Muscle layer of duodenum (tissue), 2 donors: ENCODE measurements at regions not wholly inside any gene's neighbourhood (a gene's known extent, or its start where the extent isn't known, plus 50 kb on each side); places are given as distances from the start of the nearest gene placed in this dataset.
"Not testable (repeated sequence)": the region's sequence is repeated elsewhere in the genome, so short reads cannot be mapped to it uniquely, and the experiment has no call there.

ENCODE experiments used
- H3K27ac ChIP-seq: one replicate; pipeline ENCODE4 v1.7.0; 2013; ENCODE audit warnings: mild to moderate bottlenecking, low read length
- H3K27me3 ChIP-seq: one replicate; pipeline ENCODE4 v1.7.0; 2013; ENCODE audit warnings: low read depth, mild to moderate bottlenecking, control low read depth, low read length
- H3K36me3 ChIP-seq, 2 donors: one replicate each; pipeline ENCODE4 v1.7.0; 2013; ENCODE audit warnings: low read length in 2 of 2, control low read depth in 1 of 2, mild to moderate bottlenecking in 1 of 2; ENCODE audit not compliant: insufficient read depth in 2 of 2, control insufficient read depth in 1 of 2
- H3K4me1 ChIP-seq, 2 donors: one replicate each; pipeline ENCODE4 v1.7.0; 2013; ENCODE audit warnings: low read length in 2 of 2, mild to moderate bottlenecking in 2 of 2, control low read depth in 1 of 2, moderate library complexity in 1 of 2; ENCODE audit not compliant: insufficient read depth in 2 of 2, control insufficient read depth in 1 of 2
- H3K4me3 ChIP-seq, 2 donors: one replicate each; pipeline ENCODE4 v1.7.0; 2013; ENCODE audit warnings: low read length in 2 of 2, low read depth in 1 of 2, mild to moderate bottlenecking in 1 of 2
- H3K9me3 ChIP-seq, 2 donors: one replicate each; pipeline ENCODE4 v1.7.0; 2013; ENCODE audit warnings: low read length in 2 of 2, control low read depth in 1 of 2, mild to moderate bottlenecking in 1 of 2; ENCODE audit not compliant: control insufficient read depth in 1 of 2
- donor health status: healthy.

- no peaks in the 10 kb centered on the region for H3K4me1 ChIP-seq
These were observed 163.7 kb upstream of the NLRP1 start for GRCh38 chr17:5747964-5748363.

GRCh38 chr17:5753421-5753820 is 169.1 kb upstream of the NLRP1 start:
- Histone ChIP-seq H3K36me3 (no peaks in the 10 kb centered on the region), H3K4me1 (no peaks in the 10 kb centered on the region), H3K27me3 (no peaks in the 10 kb centered on the region), H3K27ac (no peak overlapping the region), H3K4me3 (no peak overlapping the region), H3K9me3 (no peaks in the 10 kb centered on the region)

More at GRCh38 chr17:5747964-5748363, 163.7 kb upstream of the NLRP1 start:
- H3K36me3 ChIP-seq: no peaks in the 10 kb centered on the region
- H3K9me3 ChIP-seq: no peaks in the 10 kb centered on the region
- H3K27ac ChIP-seq: no peak overlapping the region
- peaks cover 3% of the 10 kb centered on the region for H3K27me3 ChIP-seq
- no peak overlapping the region for H3K4me3 ChIP-seq

- Histone ChIP-seq H3K4me1 (no peaks in the 10 kb centered on the region), H3K9me3 (no peaks in the 10 kb centered on the region), H3K36me3 (no peaks in the 10 kb centered on the region), H3K27me3 (no peaks in the 10 kb centered on the region), H3K27ac (no peak overlapping the region), H3K4me3 (no peak overlapping the region)
These were observed 173.1 kb upstream of the NLRP1 start for GRCh38 chr17:5757314-5757907.

GRCh38 chr17:5758651-5759050 is 174.3 kb upstream of the NLRP1 start:
- no peaks in the 10 kb centered on the region for H3K9me3 ChIP-seq
- H3K27me3 ChIP-seq: no peaks in the 10 kb centered on the region
- H3K27ac ChIP-seq: no peak overlapping the region
- no peak overlapping the region for H3K4me3 ChIP-seq
- no peaks in the 10 kb centered on the region for H3K36me3 ChIP-seq
- H3K4me1 ChIP-seq: no peaks in the 10 kb centered on the region

- Histone ChIP-seq H3K27me3 (no peaks in the 10 kb centered on the region), H3K4me3 (no peak overlapping the region), H3K9me3 (no peaks in the 10 kb centered on the region), H3K4me1 (no peaks in the 10 kb centered on the region), H3K27ac (no peak overlapping the region), H3K36me3 (no peaks in the 10 kb centered on the region)
These were observed 175.2 kb upstream of the NLRP1 start for GRCh38 chr17:5759501-5759925.

GRCh38 chr17:5762191-5762590 is 177.9 kb upstream of the NLRP1 start:
- no peak overlapping the region for H3K27ac ChIP-seq
- H3K4me3 ChIP-seq: no peak overlapping the region
- H3K9me3 ChIP-seq: no peaks in the 10 kb centered on the region
- no peaks in the 10 kb centered on the region for H3K36me3 ChIP-seq
- no peaks in the 10 kb centered on the region for H3K4me1 ChIP-seq
- H3K27me3 ChIP-seq: no peaks in the 10 kb centered on the region

- Histone ChIP-seq H3K9me3 (no peaks in the 10 kb centered on the region), H3K4me3 (no peak overlapping the region), H3K36me3 (no peaks in the 10 kb centered on the region), H3K4me1 (no peaks in the 10 kb centered on the region), H3K27ac (no peak overlapping the region), H3K27me3 (no peaks in the 10 kb centered on the region)
These were observed 179.4 kb upstream of the NLRP1 start for GRCh38 chr17:5763595-5764306.

GRCh38 chr17:5769593-5770354 is 185.5 kb upstream of the NLRP1 start:
- Histone ChIP-seq H3K4me1 (no peaks in the 10 kb centered on the region), H3K36me3 (no peaks in the 10 kb centered on the region), H3K27ac (no peak overlapping the region), H3K4me3 (no peak overlapping the region), H3K9me3 (no peaks in the 10 kb centered on the region), H3K27me3 (no peaks in the 10 kb centered on the region)

- H3K4me1 ChIP-seq: no peaks in the 10 kb centered on the region
- no peaks in the 10 kb centered on the region for H3K36me3 ChIP-seq
- no peak overlapping the region for H3K27ac ChIP-seq
- H3K9me3 ChIP-seq: no peaks in the 10 kb centered on the region
- H3K4me3 ChIP-seq: no peak overlapping the region
- no peaks in the 10 kb centered on the region for H3K27me3 ChIP-seq
These were observed 186.3 kb upstream of the NLRP1 start for GRCh38 chr17:5770441-5771270.

- H3K36me3 ChIP-seq, H3K27ac ChIP-seq, H3K4me3 ChIP-seq, H3K9me3 ChIP-seq, H3K4me1 ChIP-seq, H3K27me3 ChIP-seq: not testable (repeated sequence)
These were observed 186.9 kb upstream of the NLRP1 start for GRCh38 chr17:5771271-5771577.

- H3K4me3 ChIP-seq, H3K27ac ChIP-seq, H3K9me3 ChIP-seq, H3K4me1 ChIP-seq, H3K36me3 ChIP-seq, H3K27me3 ChIP-seq: not testable (repeated sequence)
These were observed 187.7 kb upstream of the NLRP1 start for GRCh38 chr17:5772017-5772416.
